Common myeloid progenitor, CD34-positive (primary cell): ENCODE measurements at regions not wholly inside any gene's neighbourhood (a gene's known extent, or its start where the extent isn't known, plus 50 kb on each side); places are given as distances from the start of the nearest gene placed in this dataset.

Experiments used
- CTCF ChIA-PET: fragments of 350-600 bp; sonication (Branson Sonifier 250); formaldehyde crosslinking; loops from one replicate; lab custom pipeline; 2021; ENCODE audit warnings: antibody characterized with exemption; lab: Charles Lee
- POLR2A ChIA-PET: fragments of 350-600 bp; sonication (Branson Sonifier 250); formaldehyde crosslinking; loops from one replicate; lab custom pipeline; 2021; ENCODE audit warnings: antibody characterized with exemption; lab: Charles Lee
- DNase-seq, 3 donors: peaks; one replicate each; pipeline versions ENCODE4 v3.0.0 to v3.0.0-alpha.2; 2013
- H3K27ac ChIP-seq, 2 experiments: 1 replicate in 1 of 2; 2 replicates in 1 of 2; pipeline ENCODE4 v1.7.0; 2013; ENCODE audit warnings: inconsistent platforms in 2 of 2, low read length in 2 of 2, mild to moderate bottlenecking in 2 of 2, low read depth in 1 of 2, moderate library complexity in 1 of 2; ENCODE audit not compliant: severe bottlenecking in 2 of 2, insufficient read depth in 1 of 2, poor library complexity in 1 of 2
- H3K27me3 ChIP-seq, 5 experiments: replicated peaks in 2 of 5; 1 replicate in 3 of 5; 2 replicates in 2 of 5; pipeline versions ENCODE4 v1.6.1 to v1.7.0; 2013; ENCODE audit warnings: low read length in 4 of 5, mild to moderate bottlenecking in 2 of 5, moderate library complexity in 2 of 5, inconsistent platforms in 1 of 5; ENCODE audit not compliant: insufficient read depth in 5 of 5, control insufficient read depth in 4 of 5
- H3K36me3 ChIP-seq, 4 experiments: 1 replicate in 2 of 4; 2 replicates in 2 of 4; pipeline versions ENCODE4 v1.6.1 to v1.7.0; 2013; ENCODE audit warnings: low read length in 3 of 4, control low read depth in 1 of 4, mild to moderate bottlenecking in 1 of 4; ENCODE audit not compliant: control insufficient read depth in 4 of 4, insufficient read depth in 4 of 4
- H3K4me1 ChIP-seq, 4 experiments: 1 replicate in 3 of 4; 2 replicates in 1 of 4; pipeline versions ENCODE4 v1.6.1 to v1.7.1; 2013; ENCODE audit warnings: low read length in 3 of 4, mild to moderate bottlenecking in 3 of 4, control low read depth in 1 of 4, inconsistent platforms in 1 of 4, moderate library complexity in 1 of 4; ENCODE audit not compliant: control insufficient read depth in 4 of 4, insufficient read depth in 4 of 4; ENCODE audit errors: control extremely low read depth in 1 of 4
- H3K4me3 ChIP-seq, 7 experiments: 1 replicate in 4 of 7; 2 replicates in 3 of 7; pipeline versions ENCODE4 v1.5.1 to v1.7.0; 2013; ENCODE audit warnings: mild to moderate bottlenecking in 7 of 7, low read length in 6 of 7, moderate library complexity in 6 of 7, inconsistent platforms in 2 of 7, low read depth in 2 of 7, control low read depth in 1 of 7; ENCODE audit not compliant: insufficient read depth in 4 of 7, control insufficient read depth in 1 of 7; ENCODE audit errors: extremely low read depth in 1 of 7
- H3K9me3 ChIP-seq, 5 experiments: 1 replicate in 4 of 5; 2 replicates in 1 of 5; pipeline versions ENCODE4 v1.6.1 to v1.7.1; 2013; ENCODE audit warnings: low read length in 4 of 5, mild to moderate bottlenecking in 2 of 5, inconsistent platforms in 1 of 5, low read depth in 1 of 5, moderate library complexity in 1 of 5; ENCODE audit not compliant: control insufficient read depth in 4 of 5, insufficient read depth in 2 of 5; ENCODE audit errors: control extremely low read depth in 1 of 5
- WGBS: methylation state at CpG from one replicate; pipeline ENCODE4 v1.1.5; 2013; ENCODE audit not compliant: insufficient coverage; 5-methylcytosine and 5-hydroxymethylcytosine counted together

DNA sequence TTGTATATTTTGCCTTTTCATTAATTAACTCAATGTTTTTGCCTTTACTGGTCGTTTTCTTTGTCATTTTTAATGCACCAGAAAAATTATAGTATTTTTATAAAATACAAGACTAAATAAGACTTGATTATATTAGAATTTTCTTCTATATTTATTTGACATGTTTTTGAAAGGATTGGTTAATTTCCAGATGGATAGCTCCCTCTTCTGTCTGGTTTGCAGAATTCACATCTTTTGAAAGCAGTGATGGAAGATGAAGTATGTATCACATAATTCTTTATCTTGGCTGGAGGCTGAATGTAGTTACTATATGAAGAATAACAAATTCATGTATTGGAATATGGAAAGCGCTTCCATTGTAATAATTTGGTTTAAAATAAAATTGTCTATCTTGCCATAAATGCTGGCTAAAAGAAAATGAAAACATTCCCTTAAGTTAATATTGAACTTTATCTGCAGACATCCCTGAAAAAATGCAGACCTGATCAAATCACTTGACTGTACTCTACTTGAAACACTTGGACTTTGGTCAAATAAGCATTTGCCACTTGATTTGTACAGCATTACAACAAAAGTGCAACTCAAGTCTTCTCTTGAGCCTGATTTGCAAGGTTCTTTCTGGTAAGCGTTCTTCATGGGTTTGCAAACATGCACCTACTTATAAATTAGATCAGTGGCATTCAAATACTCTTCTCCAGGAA lies 86.3 kb upstream of the EFEMP1 start:
- Histone ChIP-seq H3K9me3 (no peaks in the 10 kb centered on the region), H3K4me1 (no peaks in the 10 kb centered on the region), H3K27ac (no peak overlapping the region), H3K27me3 (peaks cover 0 to 5% (median 3%) of the 10 kb centered on the region in 5 experiments), H3K36me3 (no peaks in the 10 kb centered on the region), H3K4me3 (no peak overlapping the region)
- WGBS: no CpG with 5 or more reads among the region's 3 CpGs
- DNase-seq: peak; percentile 10 to 42 (median 37)
- CTCF ChIA-PET: interaction anchor here (1.0 to 1.3 kb wide), 4 partner anchors 10 to 67 kb away, joined by 3 to 4 read pairs (median 3); no protein-coding TSS in a partner anchor
- POLR2A ChIA-PET: no interaction called here

DNA sequence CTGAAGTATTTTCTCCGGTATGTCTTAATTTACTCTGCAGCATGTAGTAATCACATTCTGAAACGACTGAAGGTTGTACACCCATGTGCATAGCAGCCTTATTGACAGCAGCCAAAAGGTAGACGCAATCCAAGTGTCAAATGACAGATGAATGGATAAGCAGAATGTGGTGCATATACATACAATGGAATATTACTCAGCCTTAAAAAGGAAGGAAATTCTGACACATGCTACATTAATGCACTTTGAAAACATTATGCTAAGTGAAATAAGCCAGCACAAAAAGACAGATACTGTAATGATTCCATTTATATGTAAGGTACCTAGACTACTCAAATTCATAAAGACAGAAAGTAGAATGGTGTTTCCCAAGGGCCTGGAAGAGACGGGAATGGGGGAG lies 88.0 kb upstream of the EFEMP1 start:
- no peak overlapping the region for H3K4me3 ChIP-seq
- H3K9me3 ChIP-seq: no peaks in the 10 kb centered on the region
- no peaks in the 10 kb centered on the region for H3K36me3 ChIP-seq
- DNase-seq: no peak
- H3K27me3 ChIP-seq: peaks cover 0 to 4% (median 3%) of the 10 kb centered on the region in 5 experiments
- H3K4me1 ChIP-seq: no peaks in the 10 kb centered on the region
- H3K27ac ChIP-seq: no peak overlapping the region
- ChIA-PET POLR2A (no interaction called here), CTCF (no interaction called here)
- 80% methylated on average over 1 of the region's 4 CpGs for WGBS

DNA sequence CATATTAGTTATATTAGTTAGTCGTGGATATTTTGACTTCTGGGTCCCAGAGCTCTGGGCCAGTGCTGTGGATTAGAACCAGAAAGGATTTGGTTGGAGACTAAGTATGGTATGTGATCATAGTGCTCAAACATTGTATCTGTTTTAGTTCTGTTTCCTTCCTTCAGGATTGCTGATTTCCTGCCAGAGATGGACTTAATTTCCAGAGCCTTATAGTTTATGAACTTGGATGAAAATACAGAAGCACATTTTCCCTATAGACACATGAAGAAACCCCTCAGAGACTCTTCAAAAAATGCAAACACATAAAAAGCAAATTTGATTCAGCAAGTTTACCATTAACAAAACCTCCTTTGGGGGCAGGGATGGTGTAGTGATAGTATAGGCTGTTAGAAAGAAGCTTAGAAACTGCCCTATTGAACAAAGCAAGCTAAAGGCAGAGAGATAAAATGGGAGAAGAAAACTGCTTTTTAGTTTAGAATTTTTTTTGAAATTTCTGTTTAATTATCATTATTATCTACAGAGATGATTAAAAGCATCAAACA lies 88.7 kb upstream of the EFEMP1 start:
- Histone ChIP-seq H3K27ac (no peak overlapping the region), H3K4me1 (no peaks in the 10 kb centered on the region), H3K9me3 (no peaks in the 10 kb centered on the region), H3K4me3 (no peak overlapping the region), H3K27me3 (peaks cover 0 to 4% (median 3%) of the 10 kb centered on the region in 5 experiments), H3K36me3 (no peaks in the 10 kb centered on the region)
- WGBS: 90% methylated on average over 1 of the region's 1 CpG
- ChIA-PET CTCF (no interaction called here), POLR2A (no interaction called here)
- DNase-seq: no peak

DNA sequence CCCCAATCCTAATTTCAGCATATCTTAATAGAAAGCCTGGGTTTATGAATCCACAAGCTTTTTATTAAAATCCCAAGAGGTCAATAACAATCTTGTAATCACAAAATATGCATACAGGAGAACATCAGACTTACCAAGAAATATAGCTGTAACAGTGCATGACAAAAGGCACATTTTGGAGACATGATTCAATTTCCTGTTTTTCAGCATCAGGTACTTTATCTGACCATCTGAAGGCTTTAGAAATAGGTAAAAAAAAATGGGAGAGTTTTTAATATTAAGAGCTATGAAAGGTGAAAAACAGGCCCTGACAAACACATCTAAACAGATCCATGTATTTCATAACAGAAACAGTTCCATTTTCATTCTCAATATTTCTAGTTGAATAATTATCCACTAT lies 89.9 kb upstream of the EFEMP1 start:
- Histone ChIP-seq H3K9me3 (no peaks in the 10 kb centered on the region), H3K27me3 (peaks cover 0 to 3% (median 2%) of the 10 kb centered on the region in 5 experiments), H3K27ac (no peak overlapping the region), H3K4me1 (no peaks in the 10 kb centered on the region), H3K36me3 (no peaks in the 10 kb centered on the region), H3K4me3 (no peak overlapping the region)
- ChIA-PET CTCF (interaction anchor here (1.5 kb wide), 1 partner anchor 26 kb away, joined by 3 read pairs; no protein-coding TSS in a partner anchor), POLR2A (no interaction called here)
- no peak for DNase-seq

GRCh38 chr2:56014046-56014730 lies 90.6 kb upstream of the EFEMP1 start:
- no peak for DNase-seq
- H3K4me1 ChIP-seq: no peaks in the 10 kb centered on the region
- WGBS: 88% methylated on average over 3 of the region's 8 CpGs
- no peak overlapping the region for H3K4me3 ChIP-seq
- ChIA-PET CTCF (interaction anchor here (1.5 kb wide), 1 partner anchor 25 kb away, joined by 3 read pairs; no protein-coding TSS in a partner anchor), POLR2A (no interaction called here)
- H3K9me3 ChIP-seq: no peaks in the 10 kb centered on the region
- H3K27ac ChIP-seq: no peak overlapping the region
- H3K36me3 ChIP-seq: no peaks in the 10 kb centered on the region
- H3K27me3 ChIP-seq: no peaks in the 10 kb centered on the region

DNA sequence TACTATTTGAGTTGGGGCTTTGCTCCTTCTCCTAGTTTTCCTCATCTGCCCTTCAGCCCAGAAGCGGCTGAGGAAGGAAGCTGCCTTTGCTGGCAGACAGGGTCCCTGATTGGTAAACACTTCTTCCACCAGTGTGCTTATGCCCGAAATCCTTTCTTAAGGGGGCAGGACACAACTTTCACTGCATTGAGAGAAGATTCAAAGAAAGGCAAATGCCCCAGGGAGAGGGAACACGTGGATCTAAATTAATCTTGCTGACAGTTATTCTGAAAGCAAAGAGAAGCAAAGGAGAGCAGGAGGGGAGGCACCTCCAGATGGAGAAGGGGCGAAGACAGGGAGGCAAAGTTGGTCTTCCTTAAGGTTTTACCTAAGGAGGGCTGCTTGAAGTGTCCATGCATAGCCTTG lies 92.1 kb upstream of the EFEMP1 start:
- POLR2A ChIA-PET: no interaction called here
- DNase-seq: no peak
- no peak overlapping the region for H3K27ac ChIP-seq
- H3K27me3 ChIP-seq: peaks cover 0 to 3% (median 0%) of the 10 kb centered on the region in 5 experiments
- no peaks in the 10 kb centered on the region for H3K4me1 ChIP-seq
- H3K9me3 ChIP-seq: no peaks in the 10 kb centered on the region
- 64% methylated on average over 3 of the region's 4 CpGs for WGBS
- H3K4me3 ChIP-seq: no peak overlapping the region
- H3K36me3 ChIP-seq: no peaks in the 10 kb centered on the region
- CTCF ChIA-PET: no interaction called here

GRCh38 chr2:56017784-56018183 lies 94.2 kb upstream of the EFEMP1 start:
- no peaks in the 10 kb centered on the region for H3K36me3 ChIP-seq
- H3K27ac ChIP-seq: no peak overlapping the region
- no peak for DNase-seq
- no peak overlapping the region for H3K4me3 ChIP-seq
- no peaks in the 10 kb centered on the region for H3K4me1 ChIP-seq
- no peaks in the 10 kb centered on the region for H3K9me3 ChIP-seq
- POLR2A ChIA-PET: no interaction called here
- CTCF ChIA-PET: no interaction called here
- peaks cover 0 to 3% (median 0%) of the 10 kb centered on the region in 5 experiments for H3K27me3 ChIP-seq
